PC-9 (cell line): ENCODE measurements at regions not wholly inside any gene's neighbourhood (a gene's known extent, or its start where the extent isn't known, plus 50 kb on each side); places are given as distances from the start of the nearest gene placed in this dataset.

Experiments
- EZH2 ChIP-seq: fragments of 200-600 bp; sonication (generic); IDR thresholded peaks from 2 replicates; pipeline ENCODE4 v1.8.0; 2017; ENCODE audit warnings: antibody characterized with exemption, low read depth
- TF ChIP-seq, protein P1 (sequence below): fragments of 200-600 bp; sonication (generic); conservative IDR thresholded peaks from 2 replicates; pipeline ENCODE4 v1.6.1; 2017; ENCODE audit warnings: mixed run types, antibody characterized with exemption, mild to moderate bottlenecking, moderate library complexity

DNA sequence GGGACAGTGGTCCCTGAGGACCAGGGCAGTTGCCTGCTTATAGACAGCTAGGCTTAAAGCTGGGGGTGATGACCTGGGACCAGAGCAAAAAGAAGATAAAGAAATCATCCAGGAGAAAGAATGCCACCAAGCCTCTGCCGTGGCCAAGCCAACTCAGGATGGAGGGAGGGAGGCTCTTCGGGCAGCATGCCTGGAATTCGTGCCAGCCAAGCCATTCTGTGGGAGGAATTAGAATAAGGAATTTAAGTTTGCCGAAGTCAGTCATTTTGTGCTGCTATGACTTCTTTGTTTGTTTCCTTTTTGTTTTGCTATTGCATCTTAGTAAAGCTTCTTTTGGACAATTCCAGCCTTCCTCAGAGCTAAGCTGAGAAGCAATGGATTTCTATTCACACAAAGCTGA is 124.1 kb downstream of the EN1 start:
- TF ChIP-seq, protein P1, sequence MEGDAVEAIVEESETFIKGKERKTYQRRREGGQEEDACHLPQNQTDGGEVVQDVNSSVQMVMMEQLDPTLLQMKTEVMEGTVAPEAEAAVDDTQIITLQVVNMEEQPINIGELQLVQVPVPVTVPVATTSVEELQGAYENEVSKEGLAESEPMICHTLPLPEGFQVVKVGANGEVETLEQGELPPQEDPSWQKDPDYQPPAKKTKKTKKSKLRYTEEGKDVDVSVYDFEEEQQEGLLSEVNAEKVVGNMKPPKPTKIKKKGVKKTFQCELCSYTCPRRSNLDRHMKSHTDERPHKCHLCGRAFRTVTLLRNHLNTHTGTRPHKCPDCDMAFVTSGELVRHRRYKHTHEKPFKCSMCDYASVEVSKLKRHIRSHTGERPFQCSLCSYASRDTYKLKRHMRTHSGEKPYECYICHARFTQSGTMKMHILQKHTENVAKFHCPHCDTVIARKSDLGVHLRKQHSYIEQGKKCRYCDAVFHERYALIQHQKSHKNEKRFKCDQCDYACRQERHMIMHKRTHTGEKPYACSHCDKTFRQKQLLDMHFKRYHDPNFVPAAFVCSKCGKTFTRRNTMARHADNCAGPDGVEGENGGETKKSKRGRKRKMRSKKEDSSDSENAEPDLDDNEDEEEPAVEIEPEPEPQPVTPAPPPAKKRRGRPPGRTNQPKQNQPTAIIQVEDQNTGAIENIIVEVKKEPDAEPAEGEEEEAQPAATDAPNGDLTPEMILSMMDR = no peak
- no peak for TF ChIP-seq EZH2
